GOT3 (cell line): ENCODE measurements at regions not wholly inside any gene's neighbourhood (a gene's known extent, or its start where the extent isn't known, plus 50 kb on each side); places are given as distances from the start of the nearest gene placed in this dataset.

Experiments used
- DNase-seq: peaks from one replicate; lab custom pipeline; 2025; ENCODE audit warnings: mixed read lengths; lab: John Stamatoyannopoulos, UW

DNA sequence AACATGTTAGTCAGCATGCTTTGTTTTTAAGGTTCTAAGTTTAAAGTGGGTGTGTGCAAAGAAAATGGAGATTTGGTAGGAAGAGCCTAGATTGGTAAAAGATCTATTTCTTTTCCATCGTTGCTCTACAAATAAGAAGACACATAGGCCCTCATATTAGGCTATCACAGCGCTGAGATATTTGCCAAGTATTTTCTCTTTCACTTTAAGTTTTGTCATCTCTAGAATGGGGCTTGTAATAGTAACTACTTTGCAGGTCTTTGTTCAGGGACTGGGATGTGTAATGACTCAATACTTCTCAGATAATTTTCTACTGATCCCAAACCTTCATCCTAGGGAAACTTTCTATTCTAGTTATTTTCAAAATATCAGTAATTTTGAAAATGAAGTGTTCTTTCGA is 917.7 kb upstream of the SLC10A2 start:
- no peak for DNase-seq

DNA sequence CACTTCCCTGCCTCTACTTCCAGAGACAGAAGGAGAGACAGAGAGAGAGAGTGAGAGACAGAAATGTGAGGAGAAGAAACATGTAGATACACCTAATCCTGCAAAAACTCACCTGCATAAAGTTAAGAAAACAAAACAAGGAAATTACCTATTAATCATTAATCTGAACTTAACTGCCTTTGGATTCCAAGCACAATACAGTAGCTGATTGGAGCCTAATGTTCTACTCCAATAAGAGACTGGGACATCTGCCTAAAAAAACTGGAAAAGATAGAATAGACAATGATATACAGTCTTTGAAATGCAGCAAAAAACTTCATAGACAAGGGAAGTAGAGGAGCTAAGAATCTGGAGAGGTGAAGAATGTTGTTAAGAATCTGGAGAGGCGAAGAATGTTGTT is 910.2 kb upstream of the SLC10A2 start:
- DNase-seq, result no peak

DNA sequence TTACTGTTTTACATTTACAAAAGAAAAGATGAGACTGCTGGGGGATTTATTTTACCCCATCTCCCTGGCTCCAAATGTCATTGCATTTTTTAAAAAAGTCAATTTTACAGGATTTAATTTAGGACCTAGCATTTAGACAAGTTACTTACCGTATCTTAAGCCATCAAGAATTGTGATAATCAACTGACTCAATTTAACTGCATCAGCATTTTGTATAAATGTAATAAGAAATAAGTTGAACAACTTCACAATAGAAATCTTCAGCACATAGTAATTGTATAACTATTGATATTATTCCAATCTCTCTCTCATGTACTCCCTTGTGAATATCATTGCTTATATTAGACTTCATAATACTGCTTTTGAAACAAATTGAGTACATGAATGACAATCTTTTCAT is 907.5 kb upstream of the SLC10A2 start:
- no peak for DNase-seq

DNA sequence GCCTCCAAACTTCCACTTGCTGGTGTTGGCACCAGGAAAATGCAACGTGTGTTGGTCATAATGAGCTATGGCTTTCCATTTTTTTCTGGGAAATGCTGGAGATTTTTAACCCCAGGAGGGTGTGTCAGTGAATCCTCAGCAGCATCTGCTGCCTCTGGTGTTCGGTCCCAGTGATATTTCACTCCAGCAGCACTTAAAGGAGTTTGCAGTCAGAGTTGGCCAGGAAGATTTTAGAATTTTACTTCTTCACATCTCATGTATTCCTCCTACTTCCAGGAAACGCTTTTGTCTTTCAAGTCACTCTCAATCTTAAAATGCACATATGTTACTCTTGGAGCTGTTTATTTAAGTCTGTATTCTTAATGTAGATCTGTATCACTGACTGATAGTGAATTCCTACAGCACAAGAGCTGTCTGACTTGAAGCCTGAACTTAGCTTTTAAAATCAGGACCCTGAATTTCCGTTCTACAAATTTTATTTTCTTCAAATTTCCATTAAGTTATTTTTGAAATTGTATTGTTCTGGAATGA is 903.4 kb upstream of the SLC10A2 start:
- no peak for DNase-seq

DNA sequence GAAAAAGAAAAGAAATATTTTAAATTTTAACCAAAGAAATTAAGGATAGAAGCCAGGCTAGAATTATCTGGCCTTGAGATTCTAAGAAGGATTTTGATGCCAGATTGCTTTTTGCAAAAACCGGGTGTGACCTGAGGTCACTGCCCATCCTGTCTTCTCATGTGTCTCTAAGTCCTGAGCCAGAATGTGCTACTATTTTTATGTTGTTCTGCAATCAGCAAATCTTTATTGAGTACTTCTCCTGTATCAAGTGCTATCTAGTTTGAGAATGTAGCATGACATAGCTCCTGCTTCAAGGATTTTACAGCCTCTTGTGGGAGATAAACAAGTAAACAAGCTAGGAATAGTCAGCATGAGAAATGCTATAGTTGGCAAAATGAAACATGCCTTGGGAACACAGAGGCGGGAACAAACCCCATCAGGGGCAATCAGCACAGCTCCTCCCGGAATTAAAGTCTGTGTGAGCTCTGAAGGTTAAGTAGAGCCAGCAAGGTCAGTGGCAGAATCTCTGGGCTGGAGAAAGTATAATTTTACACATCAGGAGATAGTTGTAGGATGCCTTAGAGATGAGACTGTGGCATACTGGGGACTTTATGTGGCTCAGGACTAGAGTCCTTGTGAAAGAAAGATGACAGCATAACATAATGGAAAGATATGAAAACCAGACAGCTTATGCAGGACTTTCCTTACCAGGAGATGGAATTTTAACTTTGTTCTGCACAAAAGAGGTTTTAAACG is 899.5 kb upstream of the SLC10A2 start:
- DNase-seq, result no peak

DNA sequence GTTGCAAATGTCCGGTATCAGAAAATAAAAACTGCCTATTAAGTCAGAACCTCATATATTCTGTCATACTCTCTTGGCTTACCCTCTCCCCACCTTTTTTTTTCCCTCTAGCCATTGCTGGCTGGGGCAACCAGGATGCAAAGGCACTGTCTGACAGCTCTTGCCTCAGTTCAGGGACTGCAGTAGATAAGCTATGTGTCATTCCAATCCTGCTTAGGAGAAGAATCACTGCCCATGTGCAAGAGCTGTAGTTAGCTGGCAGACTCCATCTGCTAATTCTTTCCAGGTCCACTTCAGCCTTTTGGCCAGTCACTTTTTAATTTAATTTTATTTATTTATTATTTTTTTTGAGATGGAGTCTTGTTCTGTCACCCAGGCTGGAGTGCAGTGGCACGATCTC is 895.6 kb upstream of the SLC10A2 start:
- DNase-seq, result no peak

DNA sequence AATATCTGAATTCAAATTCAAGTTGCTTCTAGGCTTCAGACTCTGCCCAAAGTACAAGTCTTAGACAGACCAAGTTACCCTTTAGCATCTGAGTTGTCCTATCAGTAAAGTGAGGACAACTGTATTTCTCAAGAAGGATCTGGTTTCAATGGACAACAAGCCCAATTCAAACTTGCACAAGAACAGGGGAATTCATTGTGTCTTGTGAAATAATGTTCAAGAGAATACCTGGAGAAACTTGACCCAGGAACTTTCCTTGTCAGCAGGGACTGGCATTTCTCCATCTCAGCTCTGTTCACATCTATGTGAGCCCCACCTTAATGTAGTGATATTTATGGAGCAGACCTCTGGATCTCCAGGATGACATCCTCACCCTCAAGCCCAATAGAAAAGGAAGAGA is 894.9 kb upstream of the SLC10A2 start:
- no peak for DNase-seq

DNA sequence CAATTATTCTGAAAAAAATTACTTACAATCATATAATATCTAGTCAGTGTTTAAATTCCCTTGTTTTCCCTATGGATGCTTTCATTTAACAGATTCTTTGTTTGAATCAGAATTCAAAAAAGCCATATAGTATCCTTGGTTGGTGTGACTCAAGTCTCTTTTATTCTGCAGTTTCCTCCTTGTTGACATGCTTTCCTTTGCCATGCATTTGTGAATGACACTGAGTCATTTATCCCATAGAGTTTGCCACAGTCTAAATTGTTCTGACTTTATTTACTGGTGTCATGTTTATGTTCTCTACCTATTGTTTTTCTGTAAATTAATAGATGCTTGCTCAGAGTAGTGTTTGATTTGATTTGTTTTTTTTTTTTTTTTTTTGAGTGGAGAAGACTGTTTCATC is 893.8 kb upstream of the SLC10A2 start:
- DNase-seq, result no peak

DNA sequence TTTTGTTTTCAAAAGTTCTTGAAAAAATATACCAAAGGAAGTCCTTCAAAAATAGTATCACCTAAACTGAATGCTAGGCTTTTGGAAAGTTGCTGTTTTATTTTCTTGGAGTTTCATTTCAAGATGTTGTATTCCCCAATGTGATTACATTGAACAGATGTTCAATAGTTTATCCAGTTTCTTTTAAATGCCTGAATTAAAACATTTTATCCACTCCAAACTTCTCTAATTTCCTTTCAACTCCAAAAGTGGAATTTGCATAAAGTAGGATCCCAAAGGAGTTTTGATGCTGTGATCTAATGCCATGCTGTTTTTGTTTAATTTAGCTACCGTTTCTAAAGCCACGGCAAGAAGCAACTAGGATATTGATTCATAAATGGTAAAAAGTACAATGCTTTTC is 892.5 kb upstream of the SLC10A2 start:
- no peak for DNase-seq

DNA sequence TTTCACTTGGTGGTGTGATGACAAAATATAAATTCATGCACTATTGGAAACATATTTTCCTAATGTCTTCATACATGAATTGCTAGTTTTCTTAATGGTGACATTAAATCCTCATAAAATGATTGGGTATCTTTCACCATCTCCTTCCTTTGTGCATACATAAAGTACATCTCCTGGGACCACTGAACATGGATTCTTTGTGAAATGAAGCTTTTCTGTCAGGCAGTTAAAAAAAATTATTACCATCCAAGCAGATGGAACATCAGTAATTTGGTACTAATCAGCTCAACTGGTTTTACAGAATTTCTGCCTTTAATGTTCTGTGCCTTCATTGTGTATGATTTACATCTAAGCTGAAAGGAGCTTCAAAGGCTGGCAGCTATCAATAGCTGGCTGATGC is 891.7 kb upstream of the SLC10A2 start:
- DNase-seq, result no peak

DNA sequence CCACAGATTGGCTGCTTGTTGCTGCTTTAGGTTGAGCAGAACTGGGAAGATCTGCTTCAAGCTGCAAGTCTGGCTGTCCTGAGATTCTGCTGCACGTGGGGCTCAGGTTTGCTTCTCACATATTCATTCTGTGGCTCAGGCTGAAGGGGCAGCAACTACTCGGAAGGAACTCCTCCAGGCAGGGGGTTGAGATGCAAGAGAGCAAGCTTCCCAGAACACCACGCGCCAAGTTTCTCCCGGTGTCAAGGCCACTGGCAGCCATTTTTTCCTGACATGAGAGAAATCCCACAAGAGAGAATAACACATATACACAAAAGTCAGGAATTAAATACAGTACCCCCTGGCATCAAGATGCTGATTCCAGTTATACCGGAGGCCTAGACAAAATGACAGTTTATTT is 887.6 kb upstream of the SLC10A2 start:
- DNase-seq, result no peak

DNA sequence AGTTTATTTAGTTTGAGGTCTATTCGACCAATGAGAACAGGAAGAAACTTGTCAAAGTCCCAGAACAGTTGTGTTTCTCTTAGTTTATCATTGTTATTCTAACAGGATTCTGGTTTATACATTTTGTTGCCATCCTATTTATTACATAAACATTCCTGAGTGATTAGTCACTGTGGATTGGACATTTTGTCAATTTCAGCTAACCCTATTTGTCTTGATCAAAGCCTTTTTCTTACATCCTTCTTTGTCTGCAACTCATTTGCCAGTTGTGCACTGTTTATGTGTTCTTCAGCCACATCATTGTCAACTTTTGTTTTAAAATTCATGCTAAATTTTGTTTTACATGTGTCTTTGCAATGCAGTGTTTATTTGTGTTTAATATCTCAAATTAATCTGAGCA is 886.0 kb upstream of the SLC10A2 start:
- DNase-seq, result no peak

DNA sequence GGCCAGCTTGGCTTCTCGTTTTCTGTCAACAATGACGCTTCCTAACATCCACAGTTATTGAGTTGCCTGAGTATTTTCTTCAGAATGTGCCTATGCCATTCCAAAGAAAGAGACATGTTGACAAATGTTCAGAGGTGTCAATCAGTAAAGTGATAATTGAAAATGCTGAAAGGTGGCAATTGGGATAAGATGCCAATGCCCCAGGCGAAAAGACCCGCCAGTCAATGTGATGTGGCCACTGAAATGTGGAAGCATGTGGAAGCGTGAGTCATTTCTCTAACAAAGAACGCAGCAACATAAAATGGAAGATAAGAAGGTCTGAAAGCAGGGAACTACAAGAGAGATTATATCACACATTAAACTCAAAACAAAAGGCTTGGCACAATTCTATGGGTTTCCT is 882.2 kb upstream of the SLC10A2 start:
- no peak for DNase-seq

DNA sequence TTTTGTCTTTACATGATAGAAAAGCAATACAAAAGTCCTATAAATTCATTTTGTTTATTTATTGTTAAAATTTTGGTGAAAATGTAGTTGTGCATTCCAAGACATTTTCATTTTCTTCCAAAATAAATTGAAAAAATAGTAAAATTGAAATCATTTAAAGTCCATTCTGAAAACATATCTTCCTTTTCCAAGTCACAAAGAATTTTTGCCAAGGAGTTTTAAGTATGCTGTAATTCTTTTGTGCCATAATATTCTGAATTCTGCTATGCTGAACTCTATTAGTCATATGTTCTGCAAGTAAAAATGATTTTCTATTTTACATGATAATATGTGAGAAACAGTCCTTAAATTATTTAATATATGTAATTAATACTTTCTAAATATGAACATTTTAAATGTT is 879.6 kb upstream of the SLC10A2 start:
- no peak for DNase-seq

DNA sequence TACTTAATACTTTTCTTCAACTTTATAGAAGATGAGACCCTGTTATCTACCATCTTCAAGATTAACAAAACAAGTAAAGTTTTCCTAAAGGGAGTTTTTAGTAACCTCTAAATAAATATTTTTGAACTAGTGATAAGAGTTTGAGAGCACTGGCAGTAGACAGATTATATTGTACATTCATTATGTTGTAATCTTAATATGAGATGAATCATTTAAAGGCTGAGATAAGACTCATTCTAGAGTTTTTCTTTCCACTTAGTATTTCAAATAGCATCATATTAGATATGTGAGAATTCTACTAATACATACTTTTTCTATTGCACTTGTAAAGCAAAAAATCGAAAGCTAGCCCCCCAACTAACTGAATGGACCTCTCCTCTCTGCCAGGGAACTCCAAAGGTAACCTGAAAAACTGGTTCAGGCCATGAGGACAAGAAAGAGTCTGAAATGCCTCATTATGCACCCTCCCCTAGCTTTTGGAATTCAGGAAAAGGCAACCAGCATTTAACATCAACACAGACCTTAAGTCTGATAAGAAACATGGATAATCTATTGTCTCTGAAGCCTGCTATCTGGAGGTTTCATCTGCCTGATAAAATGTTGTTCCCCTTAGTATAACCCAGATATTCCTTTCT is 875.4 kb upstream of the SLC10A2 start:
- DNase-seq, result no peak

DNA sequence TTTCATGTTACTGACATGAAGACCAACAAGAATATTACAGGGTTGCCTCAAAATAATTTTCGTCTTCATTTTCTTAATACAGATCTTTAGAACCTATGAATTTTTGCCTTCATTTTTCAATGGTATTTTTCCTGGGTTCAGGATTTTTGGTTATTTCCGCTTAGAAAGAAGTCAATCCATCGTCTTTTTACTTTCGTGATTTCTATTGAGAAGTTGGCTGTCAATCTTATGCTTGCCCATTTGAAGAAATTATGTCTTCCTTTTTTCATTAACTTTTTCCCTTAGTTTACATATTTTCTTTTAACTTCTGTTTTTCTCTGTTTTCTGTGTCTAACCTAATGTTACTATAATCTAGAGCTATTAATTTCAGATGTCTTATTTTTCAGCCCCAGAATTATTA is 868.9 kb upstream of the SLC10A2 start:
- no peak for DNase-seq

DNA sequence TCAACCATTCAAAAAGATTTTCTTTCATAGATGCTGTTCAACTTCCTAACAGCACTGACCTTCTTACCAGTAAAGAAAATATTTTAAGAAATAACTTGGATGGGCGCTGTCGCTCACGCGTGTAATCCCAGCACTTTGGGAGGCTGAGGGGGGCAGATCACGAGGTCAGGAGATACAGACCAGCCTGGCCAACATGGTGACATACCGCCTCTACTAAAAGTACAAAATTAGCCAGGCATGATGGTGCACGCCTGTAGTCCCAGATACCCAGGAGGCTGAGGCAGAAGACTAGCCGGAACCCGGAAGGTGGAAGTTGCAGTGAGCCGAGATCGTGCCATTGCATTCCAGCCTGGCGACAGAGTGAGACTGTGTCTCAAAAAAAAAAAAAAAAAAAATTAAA is 865.7 kb upstream of the SLC10A2 start:
- DNase-seq, result no peak

DNA sequence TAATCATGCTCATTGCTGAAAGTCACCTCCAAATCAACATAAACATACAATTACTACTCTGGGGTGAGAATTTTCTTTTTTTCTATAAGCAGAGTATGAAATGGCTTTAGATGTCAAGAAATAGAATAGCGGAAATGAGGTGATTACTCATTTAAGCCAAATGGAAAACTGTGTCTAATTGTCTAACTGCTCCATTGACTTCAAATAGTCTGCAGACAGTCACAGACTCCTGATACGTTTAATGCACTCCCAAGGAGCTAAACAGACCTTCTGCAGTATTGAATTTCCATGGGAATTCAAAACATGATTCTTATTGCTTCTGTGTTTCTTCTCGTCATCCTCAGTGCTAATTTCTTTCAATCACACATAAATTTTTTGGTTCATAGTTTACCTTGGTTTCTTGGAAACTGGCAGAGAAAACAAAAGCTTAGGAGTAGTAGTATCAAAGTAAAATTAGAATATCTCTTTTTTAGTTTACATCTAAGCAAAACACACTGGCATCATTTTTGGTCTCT is 865.2 kb upstream of the SLC10A2 start:
- no peak for DNase-seq

DNA sequence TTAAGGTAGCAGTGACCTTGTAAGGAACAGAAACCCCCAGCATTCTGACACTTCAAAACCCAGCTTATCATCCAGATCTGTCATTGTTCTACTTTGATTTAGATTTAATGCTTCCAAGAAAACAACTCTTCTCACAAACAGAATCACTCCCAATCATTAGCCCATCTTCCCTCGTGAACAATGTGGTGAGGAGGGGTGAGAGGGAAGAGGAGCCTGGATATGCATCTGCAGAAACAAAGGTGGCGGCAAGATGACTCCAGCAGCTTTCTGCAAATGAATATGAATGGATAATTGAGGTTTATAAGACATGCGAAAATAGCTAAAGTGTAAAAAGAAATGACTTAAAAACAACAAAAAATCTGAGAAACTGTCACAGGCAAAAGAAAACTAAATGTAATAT is 859.9 kb upstream of the SLC10A2 start:
- DNase-seq, result no peak

DNA sequence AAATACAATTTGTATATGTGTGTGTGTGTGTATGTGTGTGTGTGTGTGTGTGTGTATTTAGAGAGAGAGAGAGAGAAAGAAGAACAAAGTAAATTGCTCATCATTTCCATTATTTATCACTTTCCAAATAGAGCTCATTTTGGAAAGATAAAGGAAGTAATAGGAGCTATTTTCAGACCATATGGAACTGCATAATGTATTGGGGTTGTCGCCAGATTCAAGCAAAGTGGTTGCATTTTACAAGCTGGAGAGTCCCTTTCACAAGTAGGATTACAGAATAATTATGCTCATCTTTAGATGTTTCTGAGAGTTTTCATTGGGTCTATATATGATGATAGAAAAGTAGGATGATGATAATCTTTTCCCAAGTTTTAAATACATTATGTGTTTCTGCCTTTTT is 842.7 kb upstream of the SLC10A2 start:
- DNase-seq, result no peak

DNA sequence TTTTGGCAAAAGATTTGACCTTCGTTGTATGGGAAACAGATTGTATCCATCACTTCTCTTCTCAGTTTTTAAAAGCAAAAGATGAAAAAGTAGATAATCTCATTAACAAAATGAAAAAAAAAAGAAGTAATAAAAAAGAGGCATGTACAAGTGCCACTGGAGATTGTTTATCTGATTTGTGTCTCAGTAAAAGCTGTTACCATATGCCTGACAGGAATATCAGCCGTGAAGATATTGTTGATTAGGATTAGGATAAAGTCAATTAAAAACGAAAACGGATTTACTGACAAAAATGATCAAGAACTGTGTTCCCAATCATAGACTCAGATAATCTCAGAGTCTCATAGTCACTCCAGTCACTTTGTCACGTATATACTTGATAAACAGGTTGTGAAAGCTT is 842.1 kb upstream of the SLC10A2 start:
- DNase-seq, result no peak

DNA sequence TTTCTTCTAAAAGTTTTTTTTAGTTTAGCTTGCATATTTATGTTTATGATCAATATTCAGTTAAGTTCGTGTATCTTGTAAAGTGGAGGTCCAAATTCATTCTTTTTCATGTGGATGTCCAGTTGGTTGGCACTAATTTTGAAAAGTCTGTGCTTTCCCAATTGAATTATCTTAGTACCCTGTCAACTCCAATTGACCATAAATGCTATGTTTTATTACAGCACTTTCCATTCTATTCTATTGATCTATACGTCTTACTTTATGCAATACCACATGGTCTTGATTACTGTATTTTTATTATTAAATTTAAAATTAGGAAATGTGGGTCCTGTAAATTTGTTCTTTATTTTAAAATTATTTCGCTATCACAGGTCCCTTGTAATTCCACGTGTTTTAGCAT is 837.6 kb upstream of the SLC10A2 start:
- DNase-seq, result no peak

DNA sequence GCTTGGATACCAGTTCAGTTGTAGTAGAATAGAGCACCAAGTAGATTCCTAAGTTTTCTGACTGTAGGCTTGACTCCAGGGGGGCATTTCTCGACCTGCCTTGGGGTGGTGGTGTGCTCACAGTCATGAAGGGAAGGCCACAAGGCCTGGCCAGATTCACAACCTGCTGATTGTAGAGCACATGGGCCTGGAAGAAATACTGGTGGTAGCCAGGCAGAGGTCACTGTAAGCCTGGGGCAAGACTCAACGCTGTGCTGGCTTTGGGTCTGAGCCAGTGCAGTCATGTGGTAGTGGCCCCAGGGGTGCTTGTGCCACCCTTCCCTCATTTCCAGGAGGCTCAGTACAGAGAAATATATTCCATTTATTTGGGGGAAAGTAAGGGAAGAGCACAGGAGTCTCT is 832.3 kb upstream of the SLC10A2 start:
- no peak for DNase-seq
